GM18526 (cell line): ENCODE measurements at regions not wholly inside any gene's neighbourhood (a gene's known extent, or its start where the extent isn't known, plus 50 kb on each side); places are given as distances from the start of the nearest gene placed in this dataset.

Experiments used
- POLR2A ChIP-seq: IDR thresholded peaks from 3 replicates; pipeline ENCODE4 v1.6.1; 2011; ENCODE audit not compliant: insufficient read length; ENCODE audit errors: extremely low read depth

DNA sequence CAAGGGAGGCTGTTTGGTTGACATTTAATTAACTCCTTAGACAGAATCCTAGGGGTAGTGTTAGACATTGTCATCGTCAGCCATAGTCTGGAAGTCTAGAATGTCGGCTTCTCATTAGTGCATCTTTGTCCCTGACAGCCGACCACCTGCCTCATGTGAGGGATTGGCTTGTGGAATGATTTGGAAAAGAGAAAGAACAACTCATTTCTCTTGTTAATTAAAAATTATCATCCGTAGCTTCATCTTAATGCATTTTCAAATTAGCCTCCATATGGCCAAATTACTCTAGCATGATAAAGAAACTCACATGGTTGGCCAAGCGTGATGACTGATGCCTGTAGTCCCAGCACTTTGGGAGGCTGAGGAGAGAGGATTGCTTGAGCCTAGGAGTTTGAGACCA lies 97.7 kb upstream of the PARD3 start:
- no peak for TF ChIP-seq POLR2A

DNA sequence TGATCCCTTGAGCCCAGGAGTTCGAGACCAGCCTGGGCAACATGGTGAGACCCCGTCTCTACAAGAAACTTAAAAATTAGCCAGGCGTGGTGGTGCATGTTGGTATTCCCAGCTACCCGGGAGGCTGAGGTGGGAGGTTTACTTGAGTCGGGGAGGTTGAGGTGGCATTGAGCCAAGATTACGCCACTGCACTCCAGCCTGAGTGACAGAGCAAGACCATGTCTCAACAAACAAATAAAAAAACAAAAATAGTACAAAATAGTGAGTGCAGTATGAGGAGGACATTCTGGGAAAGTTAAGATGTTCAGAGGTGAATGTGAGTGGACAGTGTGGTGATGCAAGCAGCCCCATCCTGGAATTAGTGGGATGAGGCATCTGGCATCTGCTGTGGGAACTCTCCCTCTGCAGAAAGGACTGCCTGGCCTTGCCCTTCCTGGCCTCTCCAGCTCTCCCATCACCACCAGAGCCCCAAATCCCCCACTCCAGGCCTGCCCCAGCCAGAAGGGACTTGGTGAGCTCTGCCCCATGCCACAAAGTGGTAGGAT lies 96.6 kb upstream of the PARD3 start:
- TF ChIP-seq POLR2A: no peak

DNA sequence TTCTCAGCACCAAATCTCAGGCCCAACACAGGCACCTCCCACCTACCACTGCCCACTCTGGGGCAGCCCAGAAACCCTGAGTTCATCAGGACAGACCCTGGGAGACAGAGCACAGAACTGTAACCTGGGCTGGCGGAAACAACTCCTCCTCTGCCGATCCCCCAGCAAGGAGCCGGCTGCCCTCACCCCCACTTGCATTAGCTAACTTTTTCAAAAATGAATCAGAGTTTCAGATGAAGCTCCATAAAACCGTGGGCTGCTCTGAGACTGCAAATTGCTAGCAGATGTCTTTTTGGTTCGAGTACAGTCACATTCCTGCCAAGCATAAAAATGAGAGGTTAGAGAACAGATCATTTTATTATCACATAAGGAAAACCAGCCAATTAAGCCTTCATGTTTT lies 93.4 kb upstream of the PARD3 start:
- TF ChIP-seq POLR2A: no peak

DNA sequence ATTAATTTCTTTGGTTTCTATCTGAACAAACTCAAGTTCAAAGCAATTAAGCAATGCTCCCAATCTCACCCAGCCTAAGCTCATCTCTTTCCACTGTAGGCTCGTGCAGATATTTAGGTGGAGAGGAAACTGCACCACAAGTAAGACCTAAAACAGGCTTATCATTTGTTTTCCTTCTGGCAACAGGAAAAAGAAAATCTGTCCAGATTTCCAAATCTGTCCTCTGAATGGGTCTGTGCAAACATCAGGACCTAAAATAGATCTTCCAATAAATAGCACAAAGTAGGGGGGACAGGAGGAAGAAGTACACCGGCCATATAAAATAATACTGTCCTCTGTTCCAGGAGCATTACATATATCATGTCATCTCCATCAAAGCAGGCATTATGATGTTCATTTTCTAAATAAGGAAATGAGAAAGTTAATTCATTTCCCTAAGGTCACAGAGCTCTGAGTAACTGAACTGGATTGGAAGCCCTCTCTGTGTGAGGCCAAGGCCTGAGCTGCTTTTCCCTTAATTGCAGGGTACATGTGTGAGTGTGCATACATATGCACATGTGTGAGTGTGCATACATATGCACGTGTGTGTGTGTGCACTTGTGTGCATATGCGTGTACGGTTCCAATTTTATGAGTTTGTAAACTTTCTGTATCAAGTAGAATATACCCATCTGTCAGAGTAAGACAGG lies 92.8 kb upstream of the PARD3 start:
- TF ChIP-seq POLR2A: no peak

DNA sequence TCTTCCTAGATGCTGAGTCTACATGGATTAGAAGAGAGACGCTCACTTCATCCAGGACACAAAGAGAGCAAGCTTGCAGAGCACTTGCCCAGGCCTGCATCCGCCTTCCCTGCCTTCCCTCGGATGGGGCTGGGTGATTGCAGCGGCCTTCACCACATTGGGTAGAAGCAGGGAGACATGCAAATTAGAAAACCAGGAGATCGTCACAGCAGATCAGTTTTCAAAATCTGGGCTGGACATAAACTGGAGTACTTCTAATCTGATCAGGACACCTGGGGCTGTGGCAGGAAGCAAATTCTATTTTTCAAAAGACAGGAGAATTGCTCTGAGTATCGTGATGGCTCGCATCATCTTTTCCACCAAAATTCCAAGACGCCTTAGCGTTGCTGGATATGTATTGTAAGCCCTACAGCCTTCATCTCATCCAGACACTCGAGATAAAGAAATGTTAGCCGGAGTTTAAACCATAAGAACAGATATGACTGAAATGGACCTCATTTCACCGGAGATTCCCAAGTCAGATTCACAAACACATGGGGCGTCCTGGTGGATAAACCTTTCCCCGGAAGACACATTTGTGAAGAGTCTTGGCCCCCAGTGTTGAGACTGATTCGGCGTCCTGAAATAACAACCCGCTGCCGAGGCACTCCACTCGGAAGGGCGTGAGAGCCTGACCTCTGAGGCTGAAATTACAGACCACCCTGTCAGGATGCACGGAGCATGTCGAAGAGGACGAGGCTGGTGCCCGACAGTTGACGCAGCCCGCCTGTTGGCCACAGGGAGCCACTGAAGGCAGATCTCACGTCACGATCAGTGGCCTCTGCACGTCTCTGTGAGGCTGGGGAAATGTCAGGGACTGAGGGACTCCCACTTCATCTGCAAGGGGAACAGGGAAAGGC lies 91.2 kb upstream of the PARD3 start:
- TF ChIP-seq POLR2A: no peak

DNA sequence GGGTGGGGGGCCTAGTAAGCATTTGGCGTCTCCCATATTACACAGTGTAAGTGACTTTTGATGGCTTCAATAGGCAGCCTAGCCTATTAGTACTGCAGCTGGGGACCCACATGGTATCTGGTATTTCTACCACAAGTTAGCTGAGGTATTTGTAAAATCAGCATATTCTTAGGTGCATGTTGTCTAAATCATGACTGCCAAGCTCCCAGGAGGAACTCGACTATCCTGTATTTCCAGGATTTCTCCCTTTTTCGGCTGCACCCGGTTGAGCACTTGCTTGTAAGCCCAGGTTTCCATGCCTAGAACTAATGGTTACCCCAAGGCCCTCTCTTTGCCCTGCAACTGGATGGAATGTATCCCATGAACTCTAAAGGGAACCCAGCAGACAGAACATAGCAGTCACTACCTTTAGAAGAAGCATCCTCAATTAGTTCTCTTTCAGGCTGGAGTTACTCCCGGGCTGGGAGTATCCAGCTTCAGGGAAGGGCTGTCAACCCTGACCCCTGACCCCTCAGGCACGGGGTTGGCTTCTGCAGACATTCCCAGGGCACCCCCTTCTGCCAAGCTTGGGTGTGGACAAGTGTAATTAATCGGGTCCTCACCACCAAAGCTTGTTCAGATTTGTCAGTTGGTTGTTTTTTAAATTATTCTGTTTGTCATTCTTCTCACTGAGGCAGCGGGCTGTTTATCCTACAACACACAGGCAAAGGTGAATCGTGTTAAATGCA lies 90.3 kb upstream of the PARD3 start:
- TF ChIP-seq POLR2A: no peak

DNA sequence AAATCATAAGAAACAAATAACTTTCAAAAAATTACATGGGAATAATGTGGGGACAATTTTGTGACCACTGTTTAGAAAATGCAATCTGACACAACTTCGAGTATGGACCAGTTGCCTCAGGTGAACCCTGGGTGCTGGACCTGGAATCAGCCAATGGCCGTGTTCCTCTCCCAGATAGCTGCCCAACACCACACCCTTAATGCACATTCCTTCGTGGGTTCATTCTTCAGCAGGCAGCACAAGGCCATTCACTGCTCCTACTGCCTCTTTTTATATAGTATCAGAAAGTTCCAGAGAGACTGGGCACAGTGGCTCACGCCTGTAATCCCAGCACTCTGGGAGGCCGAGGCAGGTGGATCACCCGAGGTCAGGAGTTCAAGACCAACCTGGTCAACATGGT lies 89.1 kb upstream of the PARD3 start:
- no peak for TF ChIP-seq POLR2A

DNA sequence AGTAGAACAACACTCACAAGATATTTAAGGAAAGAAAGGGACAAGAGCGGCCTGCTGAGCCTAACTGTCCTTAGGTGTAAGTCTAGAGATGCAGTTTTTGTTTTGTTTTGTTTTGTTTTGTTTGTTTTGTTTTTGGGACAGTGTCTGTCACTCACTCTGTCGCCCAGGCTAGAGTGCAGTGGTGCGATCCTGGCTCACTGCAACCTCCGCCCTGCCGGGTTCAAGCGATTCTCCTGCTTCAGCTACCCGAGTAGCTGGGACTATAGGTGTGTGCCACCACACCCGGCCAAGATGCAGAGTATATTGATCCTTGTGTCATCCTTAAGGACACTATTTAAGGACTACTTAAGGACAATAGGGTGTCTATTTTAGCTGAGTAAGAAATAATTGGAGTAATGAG lies 84.1 kb upstream of the PARD3 start:
- no peak for TF ChIP-seq POLR2A

DNA sequence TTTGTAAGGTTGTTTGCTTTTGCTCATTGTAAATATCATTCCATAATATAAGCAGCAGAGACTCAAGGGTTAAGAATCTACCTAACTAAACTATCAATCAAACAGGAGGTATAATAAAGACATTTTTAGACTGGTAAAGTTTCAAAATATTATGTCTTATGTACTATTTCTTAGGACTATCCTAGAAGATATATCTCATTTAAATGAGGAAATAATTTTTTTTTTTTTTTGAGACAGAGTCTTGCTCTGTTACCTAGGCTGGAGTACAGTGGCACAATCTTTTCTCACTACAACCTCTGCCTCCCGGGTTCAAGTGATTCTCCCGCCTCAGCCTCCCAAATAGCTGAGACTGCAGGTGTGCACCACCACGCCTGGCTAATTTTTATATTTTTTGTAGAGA lies 80.9 kb upstream of the PARD3 start:
- TF ChIP-seq POLR2A: no peak

DNA sequence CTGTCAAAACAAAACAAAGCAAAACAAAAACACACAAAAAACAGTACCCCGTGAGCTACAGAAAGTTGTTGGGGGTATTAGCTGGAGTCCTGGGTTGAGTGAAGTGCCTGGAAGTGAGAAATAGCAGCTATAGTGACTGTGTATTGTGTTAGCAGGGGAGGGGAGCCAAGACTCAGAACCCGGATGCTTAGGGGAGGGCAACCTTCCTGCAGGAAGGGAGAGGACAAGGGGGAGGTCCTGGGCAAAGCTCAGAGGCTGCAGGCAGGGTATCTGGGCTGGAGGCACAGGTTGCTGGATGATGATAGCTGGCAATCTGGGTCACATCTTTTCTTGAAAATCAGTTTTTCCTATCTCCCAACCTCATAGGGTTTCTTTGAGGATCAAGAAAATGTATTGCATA lies 75.8 kb upstream of the PARD3 start:
- no peak for TF ChIP-seq POLR2A

DNA sequence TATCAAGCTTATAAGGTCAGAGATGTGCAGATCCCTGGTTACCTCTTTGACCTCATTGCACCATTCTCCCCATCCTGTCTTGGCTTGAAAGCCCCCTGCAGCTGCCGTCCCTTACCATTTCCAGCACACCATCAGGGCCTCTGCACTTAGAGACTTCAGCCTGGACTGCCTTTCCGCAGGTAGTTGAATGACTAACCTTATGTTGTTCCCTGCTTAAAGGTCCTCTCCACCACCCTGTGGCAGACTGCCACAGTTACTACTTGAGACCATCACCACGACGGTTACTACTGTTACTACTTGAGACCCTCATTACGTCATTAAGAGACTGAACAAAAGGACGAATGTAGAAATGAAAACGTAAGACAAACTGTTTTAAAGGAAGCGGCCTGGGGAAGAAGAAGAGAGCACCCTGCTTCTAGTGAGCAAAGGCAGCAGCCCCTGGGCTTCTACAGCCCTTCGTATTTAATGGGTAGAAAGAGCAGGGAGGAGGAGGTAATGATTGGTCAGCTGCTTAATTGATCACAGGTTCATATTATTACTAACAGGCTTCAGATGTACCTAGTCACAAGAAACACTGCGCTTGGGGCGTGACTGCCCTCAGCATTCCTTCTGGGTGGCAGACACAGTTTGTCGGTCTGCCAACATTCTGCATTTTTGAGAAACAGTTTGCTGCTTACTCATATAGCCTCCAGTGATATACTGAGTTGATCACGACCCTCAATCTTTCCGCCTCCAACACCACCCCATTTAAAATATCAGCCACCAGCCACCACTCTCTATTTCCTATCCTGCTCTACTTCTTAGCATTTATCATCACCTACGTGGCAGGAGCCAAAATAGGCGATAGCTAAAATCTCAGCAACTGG lies 74.1 kb upstream of the PARD3 start:
- no peak for TF ChIP-seq POLR2A

DNA sequence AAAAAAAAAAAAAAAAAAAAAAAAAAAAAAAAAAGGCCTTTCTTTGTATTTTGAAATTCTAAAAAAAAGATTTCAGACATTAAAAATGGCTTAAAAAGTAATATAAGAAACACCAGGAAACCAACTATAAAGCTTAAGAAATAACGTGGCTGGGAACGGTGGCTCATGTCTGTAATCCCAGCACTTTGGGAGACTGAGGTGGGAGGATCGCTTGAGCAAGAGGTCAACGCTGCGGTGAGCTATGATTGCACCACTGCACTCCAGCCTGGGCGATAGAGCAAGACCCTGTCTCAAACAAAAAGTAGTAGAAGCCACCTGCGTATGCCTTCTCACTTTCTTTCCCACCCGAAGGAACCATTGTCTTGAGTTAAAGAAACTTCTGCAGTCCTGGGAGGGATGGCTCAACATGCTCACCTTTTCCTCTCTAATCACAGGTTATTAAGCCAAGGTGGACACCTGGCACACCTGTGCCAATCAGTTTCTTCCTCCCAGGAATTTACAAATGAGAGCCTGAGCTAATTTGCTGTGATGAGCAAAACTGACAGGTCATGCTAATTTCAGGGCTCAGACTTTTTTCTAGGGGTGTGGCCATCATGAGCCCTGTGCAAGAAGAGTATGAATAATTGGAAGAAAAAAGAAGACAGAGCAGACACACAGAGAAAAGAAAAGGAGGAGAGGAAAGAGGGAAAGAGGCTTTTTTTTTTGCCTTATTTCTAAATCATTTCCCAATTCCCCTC lies 72.0 kb upstream of the PARD3 start:
- no peak for TF ChIP-seq POLR2A

DNA sequence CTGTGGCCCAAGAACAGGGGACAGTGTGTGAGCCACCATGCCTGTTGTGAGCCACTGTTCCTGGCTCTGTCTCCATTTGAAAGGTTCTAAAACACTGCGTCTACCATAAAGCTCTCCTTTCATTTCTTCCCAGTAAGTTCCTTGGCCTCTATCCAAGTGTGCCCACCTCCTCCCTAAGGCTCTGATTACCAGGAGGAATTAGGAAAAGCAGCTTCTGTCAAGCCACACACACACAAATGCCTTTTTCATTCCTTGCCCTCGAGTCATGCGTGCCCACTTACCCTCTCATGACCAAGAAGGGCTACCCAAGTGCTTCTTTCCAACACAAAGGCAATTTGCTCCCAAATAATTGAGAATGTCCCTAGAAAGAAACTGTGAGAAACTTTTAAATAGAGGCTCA lies 70.8 kb upstream of the PARD3 start:
- TF ChIP-seq POLR2A: no peak

DNA sequence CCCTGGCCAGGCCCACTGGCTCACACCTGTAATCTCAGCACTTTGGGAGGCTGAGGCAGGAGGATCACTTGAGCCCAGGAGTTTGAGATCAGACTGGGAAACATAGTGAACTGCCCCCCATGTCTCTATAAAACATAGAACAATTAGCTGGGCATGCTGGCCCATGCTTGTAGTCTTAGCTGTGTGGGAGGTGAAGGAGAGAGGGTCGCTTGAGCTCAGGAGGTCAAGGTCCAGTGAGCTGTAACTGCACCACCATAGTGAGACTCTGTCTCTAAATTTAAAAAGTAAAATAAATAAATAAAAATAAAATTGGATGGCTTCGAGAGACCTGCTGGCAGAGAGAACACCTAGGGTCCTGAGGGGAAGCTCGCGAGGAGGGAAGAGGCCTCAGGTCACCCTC lies 69.9 kb upstream of the PARD3 start:
- no peak for TF ChIP-seq POLR2A
